GM12878 (cell line): ENCODE measurements at regions not wholly inside any gene's neighbourhood (a gene's known extent, or its start where the extent isn't known, plus 50 kb on each side); places are given as distances from the start of the nearest gene placed in this dataset.
A peak's percentile ranks its signal among the peaks of the same experiment; 100 is the strongest.

Experiments used
- CHD4 ChIP-seq: fragments of 200-600 bp; sonication (generic); IDR thresholded peaks from 2 replicates; pipeline ENCODE4 v1.6.1; 2016; ENCODE audit warnings: mild to moderate bottlenecking
- KAT2A ChIP-seq: conservative IDR thresholded peaks from 2 replicates; pipeline ENCODE4 v1.6.1; 2011; ENCODE audit warnings: low read depth, low read length; ENCODE audit not compliant: control insufficient read depth
- RFX5 ChIP-seq: IDR thresholded peaks from 2 replicates; pipeline ENCODE4 v1.6.1; 2011; ENCODE audit warnings: low read depth, low read length, improper control_type of control experiment
- SUZ12 ChIP-seq: fragments of 200-600 bp; sonication (generic); IDR thresholded peaks from one replicate; pipeline ENCODE4 v1.6.1; 2018; ENCODE audit warnings: antibody characterized with exemption, mild to moderate bottlenecking; ENCODE audit not compliant: unreplicated experiment
- ZNF24 ChIP-seq: fragments of 450-650 bp; IDR thresholded peaks from 2 replicates; pipeline ENCODE4 v1.6.1; 2017; ENCODE audit warnings: antibody characterized with exemption, mild to moderate bottlenecking
- TF ChIP-seq, protein P1 (sequence below): fragments of 450-650 bp; IDR thresholded peaks from 2 replicates; pipeline ENCODE4 v1.6.1; 2018; ENCODE audit warnings: borderline replicate concordance, mild to moderate bottlenecking; ENCODE audit not compliant: partially characterized antibody
- TF ChIP-seq, protein P2 (sequence below): fragments of 150-350 bp; IDR thresholded peaks from 2 replicates; pipeline ENCODE4 v1.6.1; 2016; ENCODE audit warnings: low read depth, low read length

DNA sequence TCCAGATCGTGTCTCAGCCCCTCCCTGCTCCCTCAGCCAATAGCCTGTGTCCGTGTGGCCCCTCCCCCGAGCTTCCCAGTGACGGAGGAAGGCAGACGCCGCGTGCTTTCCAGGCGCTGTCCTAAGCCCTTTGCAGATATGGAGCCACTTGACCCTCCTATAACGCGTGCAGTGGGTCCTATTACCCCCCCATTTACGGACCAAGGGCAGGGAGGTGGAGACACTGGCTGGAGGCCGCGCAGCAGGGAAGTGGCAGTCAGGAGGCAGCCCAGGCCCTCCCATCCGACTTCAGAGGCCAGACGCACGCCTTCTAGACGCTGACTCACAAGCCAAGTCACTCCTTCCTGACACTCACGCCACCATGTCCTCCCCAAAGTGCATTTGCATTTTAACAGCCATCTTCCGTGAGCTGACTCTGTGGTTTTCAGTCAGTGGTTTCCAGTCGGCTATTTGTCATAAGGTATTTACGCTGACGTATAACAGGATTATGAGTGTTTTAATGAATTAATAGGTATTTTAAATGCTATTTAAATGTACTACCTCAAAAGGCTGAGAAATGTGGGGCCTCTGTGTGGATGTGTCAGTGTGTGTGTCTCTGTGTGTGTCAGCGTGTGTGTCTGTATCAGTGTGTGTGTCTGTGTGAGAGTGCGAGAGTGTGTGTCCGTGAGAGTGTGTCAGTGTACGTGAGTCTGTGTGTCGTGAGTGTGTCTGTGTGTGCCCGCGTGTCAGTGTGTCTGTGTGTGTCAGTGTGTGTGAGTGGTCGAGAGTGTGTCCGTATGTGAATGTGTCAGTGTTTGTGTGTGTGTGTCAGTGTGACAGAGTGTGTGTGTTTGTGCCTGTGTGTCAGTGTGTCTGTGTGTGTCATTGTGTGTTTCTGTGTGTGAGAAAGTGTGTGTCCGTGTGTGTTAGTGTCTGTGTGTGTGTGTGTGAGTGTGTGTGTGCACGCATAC lies 92.0 kb upstream of the INSIG1 start (continued):
- TF ChIP-seq, protein P1, sequence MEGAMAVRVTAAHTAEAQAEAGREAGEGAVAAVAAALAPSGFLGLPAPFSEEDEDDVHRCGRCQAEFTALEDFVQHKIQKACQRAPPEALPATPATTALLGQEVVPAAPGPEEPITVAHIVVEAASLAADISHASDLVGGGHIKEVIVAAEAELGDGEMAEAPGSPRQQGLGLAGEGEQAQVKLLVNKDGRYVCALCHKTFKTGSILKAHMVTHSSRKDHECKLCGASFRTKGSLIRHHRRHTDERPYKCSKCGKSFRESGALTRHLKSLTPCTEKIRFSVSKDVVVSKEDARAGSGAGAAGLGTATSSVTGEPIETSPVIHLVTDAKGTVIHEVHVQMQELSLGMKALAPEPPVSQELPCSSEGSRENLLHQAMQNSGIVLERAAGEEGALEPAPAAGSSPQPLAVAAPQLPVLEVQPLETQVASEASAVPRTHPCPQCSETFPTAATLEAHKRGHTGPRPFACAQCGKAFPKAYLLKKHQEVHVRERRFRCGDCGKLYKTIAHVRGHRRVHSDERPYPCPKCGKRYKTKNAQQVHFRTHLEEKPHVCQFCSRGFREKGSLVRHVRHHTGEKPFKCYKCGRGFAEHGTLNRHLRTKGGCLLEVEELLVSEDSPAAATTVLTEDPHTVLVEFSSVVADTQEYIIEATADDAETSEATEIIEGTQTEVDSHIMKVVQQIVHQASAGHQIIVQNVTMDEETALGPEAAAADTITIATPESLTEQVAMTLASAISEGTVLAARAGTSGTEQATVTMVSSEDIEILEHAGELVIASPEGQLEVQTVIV: peak; percentile 28
- TF ChIP-seq KAT2A: no peak
- TF ChIP-seq RFX5: no peak; the same call in 1 of the 2 replicates
- no peak for TF ChIP-seq CHD4
- no peak for TF ChIP-seq SUZ12
- no peak; the same call in 1 of the 2 replicates for TF ChIP-seq ZNF24
- TF ChIP-seq, protein P2, sequence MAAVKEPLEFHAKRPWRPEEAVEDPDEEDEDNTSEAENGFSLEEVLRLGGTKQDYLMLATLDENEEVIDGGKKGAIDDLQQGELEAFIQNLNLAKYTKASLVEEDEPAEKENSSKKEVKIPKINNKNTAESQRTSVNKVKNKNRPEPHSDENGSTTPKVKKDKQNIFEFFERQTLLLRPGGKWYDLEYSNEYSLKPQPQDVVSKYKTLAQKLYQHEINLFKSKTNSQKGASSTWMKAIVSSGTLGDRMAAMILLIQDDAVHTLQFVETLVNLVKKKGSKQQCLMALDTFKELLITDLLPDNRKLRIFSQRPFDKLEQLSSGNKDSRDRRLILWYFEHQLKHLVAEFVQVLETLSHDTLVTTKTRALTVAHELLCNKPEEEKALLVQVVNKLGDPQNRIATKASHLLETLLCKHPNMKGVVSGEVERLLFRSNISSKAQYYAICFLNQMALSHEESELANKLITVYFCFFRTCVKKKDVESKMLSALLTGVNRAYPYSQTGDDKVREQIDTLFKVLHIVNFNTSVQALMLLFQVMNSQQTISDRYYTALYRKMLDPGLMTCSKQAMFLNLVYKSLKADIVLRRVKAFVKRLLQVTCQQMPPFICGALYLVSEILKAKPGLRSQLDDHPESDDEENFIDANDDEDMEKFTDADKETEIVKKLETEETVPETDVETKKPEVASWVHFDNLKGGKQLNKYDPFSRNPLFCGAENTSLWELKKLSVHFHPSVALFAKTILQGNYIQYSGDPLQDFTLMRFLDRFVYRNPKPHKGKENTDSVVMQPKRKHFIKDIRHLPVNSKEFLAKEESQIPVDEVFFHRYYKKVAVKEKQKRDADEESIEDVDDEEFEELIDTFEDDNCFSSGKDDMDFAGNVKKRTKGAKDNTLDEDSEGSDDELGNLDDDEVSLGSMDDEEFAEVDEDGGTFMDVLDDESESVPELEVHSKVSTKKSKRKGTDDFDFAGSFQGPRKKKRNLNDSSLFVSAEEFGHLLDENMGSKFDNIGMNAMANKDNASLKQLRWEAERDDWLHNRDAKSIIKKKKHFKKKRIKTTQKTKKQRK: no peak
